Activated CD4-positive, alpha-beta T cell treated with anti-CD3 and anti-CD28 coated beads, Interleukin-2, amount 50 U/mL, for 16 hours (primary cell): ENCODE measurements at regions not wholly inside any gene's neighbourhood (a gene's known extent, or its start where the extent isn't known, plus 50 kb on each side); places are given as distances from the start of the nearest gene placed in this dataset.
"Not testable (repeated sequence)": the region's sequence is repeated elsewhere in the genome, so short reads cannot be mapped to it uniquely, and the experiment has no call there.

ENCODE experiments used
- DNase-seq: peaks from one replicate; pipeline ENCODE4 v3.0.0-alpha.2; 2020

GRCh38 chr6:6091608-6092002 is 84.9 kb upstream of the NRN1 start:
- peak; percentile 30 for DNase-seq

- DNase-seq, result no peak
These were observed 84.3 kb upstream of the NRN1 start for GRCh38 chr6:6090861-6091607.

- DNase-seq, result no peak
These were observed 79.4 kb upstream of the NRN1 start for GRCh38 chr6:6085928-6086668.

- no peak for DNase-seq
These were observed 74.2 kb upstream of the NRN1 start for GRCh38 chr6:6080975-6081374.

- DNase-seq, result no peak
These were observed 67.5 kb upstream of the NRN1 start for GRCh38 chr6:6074190-6074589.

- DNase-seq, result not testable (repeated sequence)
These were observed 61.4 kb upstream of the NRN1 start for GRCh38 chr6:6068157-6068556.

- DNase-seq, result no peak
These were observed 51.3 kb upstream of the NRN1 start for GRCh38 chr6:6058054-6058444.

GRCh38 chr6:6057442-6058053 is 50.8 kb upstream of the NRN1 start:
- DNase-seq, result peak; percentile 39
